ENCODE measurements at regions not wholly inside any gene's neighbourhood (a gene's known extent, or its start where the extent isn't known, plus 50 kb on each side); places are given as distances from the start of the nearest gene placed in this dataset.

GRCh38 chr2:239716536-239717318 lies 308.4 kb downstream of the NDUFA10 start:
- Histone ChIP-seq H3K27ac (ENCODE audit: extremely low read depth, low read depth, low read length) (no peak overlapping the region), H3K9me3 (replicated peaks; ENCODE audit: control insufficient read depth, insufficient read depth, low read depth, low read length) (no peaks in the 10 kb centered on the region), H3K9me1 (ENCODE audit: control insufficient read depth, insufficient read depth, low read length) (no peaks in the 10 kb centered on the region), H3K36me3 (ENCODE audit: control insufficient read depth, insufficient read depth, low read length) (no peaks in the 10 kb centered on the region), H4K20me1 (replicated peaks; ENCODE audit: control insufficient read depth, insufficient read depth, low read length) (0 out of 2 replicates have a peak, but pooled peaks cover 4% of the 10 kb centered on the region), H3K4me3 (no peak overlapping the region), H3K4me2 (ENCODE audit: insufficient read depth, low read length) (no peak overlapping the region), H2AFZ (ENCODE audit: low read depth, low read length) (no peak overlapping the region), H3K79me2 (ENCODE audit: control insufficient read depth, insufficient read depth, low read length) (no peaks in the 10 kb centered on the region), H3K4me1 (replicated peaks in 1 of 2; ENCODE audit: control insufficient read depth in 2 of 2, insufficient read depth in 2 of 2, low read length in 2 of 2) (no peaks in the 10 kb centered on the region), H3K27me3 (ENCODE audit: control insufficient read depth in 2 of 2, insufficient read depth in 2 of 2, low read length in 2 of 2) (peaks cover 2 to 36% of the 10 kb centered on the region in 2 experiments; a peak in 3 of 5 replicates), H3K9ac (ENCODE audit: insufficient read depth in 1 of 2, low read depth in 2 of 2, low read length in 2 of 2) (no peak overlapping the region)
- ATAC-seq (no peak), DNase-seq (ENCODE audit: extremely low read depth in 1 of 4, low spot score in 3 of 4) (no peak), FAIRE-seq (no peak)
- TF ChIP-seq CREM (IDR thresholded peaks at IDR 0.05; ENCODE audit: low read depth) (no peak), ZFP30 (CRISPR knock-in tag; IDR thresholded peaks at IDR 0.05; ENCODE audit: borderline replicate concordance) (no peak), CCAR2 (IDR thresholded peaks at IDR 0.05; ENCODE audit: low read depth, low read length) (no peak), HEY1 (CRISPR knock-in tag; IDR thresholded peaks at IDR 0.05; ENCODE audit: borderline replicate concordance) (no peak), EHMT2 (IDR thresholded peaks at IDR 0.05) (no peak), NR2F6 (CRISPR knock-in tag; IDR thresholded peaks at IDR 0.05) (no peak), HDGF (IDR thresholded peaks at IDR 0.05) (no peak), ATF3 (IDR thresholded peaks at IDR 0.05) (no peak), ATF3 (CRISPR knock-in tag; conservative IDR thresholded peaks at IDR 0.05) (no peak), ZBED1 (IDR thresholded peaks at IDR 0.05) (no peak)
- intact Hi-C loops (cut with micrococcal nuclease) (no loop called here), in situ Hi-C loops (cut with MboI) (no loop called here)
- POLR2A ChIA-PET = no interaction called here
- WGBS (ENCODE audit: insufficient coverage, low coverage, missing lambda C conversion rate) = 1% methylated on average over 14 of the region's 16 CpGs
- no TSS peak for BruUV-seq (replicated peaks)
- CTCF ChIA-PET (ENCODE audit: low intra/inter-chr PET ratio) = no interaction called here
